ENCODE measurements at regions not wholly inside any gene's neighbourhood (a gene's known extent, or its start where the extent isn't known, plus 50 kb on each side); places are given as distances from the start of the nearest gene placed in this dataset.
"Not testable (repeated sequence)": the region's sequence is repeated elsewhere in the genome, so short reads cannot be mapped to it uniquely, and the experiment has no call there.

DNA sequence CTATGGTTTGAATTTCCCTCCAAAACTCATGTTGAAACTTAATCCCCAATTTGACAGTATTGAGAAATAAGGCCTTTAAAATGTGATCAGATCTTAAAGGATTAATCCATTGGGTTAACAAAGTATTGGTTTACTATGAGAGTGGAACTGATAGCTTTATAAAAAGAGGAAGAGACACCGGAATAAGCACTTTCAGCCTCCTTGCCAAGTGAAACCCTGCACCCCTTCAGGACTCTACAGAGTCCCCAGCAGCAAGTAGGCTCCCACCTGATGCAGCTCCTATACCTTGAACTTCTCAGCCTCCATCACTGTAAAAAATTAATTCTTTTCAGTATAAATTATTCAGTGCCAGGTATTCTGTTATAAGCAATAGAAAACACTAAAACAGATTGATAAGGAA, 348.3 kb downstream of the CGGBP1 start:
- DNase-seq (ENCODE audit: low spot score): no peak

DNA sequence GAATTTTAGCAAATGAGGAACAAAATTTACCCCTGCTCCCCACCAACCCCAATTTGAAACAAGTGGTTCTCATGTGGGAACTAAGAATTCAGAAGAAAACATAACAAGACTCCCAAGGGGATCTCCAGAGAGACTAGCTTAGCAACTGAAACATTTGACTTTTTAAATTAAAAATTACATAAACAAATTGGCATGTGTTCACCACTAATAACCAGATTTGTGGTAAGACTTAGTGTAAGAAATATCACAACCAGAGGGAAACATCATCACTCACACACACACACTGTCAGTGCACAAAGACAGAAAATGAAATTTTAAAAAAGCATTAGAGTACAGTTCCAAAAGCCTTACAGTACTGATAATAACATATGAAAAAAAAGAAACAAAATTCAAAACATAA, 348.8 kb downstream of the CGGBP1 start:
- DNase-seq (ENCODE audit: low spot score): no peak

DNA sequence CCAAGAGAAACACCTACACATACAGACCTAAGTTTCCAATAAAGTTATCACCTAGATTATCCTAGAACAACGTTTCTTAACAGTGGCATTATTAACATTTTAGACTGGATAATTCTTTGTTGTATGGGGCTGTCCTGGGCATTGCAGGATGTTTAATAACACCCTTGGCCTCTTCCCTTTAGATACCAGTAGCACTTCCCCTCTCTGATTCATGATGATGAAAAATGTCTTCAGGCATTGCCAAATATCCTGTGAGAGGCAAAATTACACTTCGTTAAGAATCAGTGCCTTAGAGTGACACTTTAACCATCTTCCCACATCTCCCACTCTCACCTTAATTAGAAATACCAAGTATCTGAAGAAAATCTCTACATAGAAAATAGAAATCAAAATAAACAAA, 352.6 kb downstream of the CGGBP1 start:
- DNase-seq (ENCODE audit: low spot score): no peak

DNA sequence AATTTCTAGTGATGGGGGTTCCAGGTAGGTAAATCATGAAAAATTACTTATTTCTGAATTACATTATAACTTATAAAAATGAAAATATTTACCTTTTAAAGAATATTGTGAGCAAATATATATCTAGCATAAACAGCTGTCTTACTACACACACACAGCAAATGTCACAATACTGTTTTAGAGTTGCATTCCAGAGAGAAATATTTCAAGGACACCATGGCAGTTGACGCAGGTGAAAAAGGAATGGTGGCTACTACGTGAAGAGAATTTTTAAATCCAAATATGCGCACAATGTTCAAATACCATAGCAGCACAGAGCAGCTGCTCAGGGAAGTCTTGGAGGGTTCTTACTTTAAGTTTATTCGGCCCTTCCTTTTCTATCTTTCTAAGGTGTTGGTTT, 356.2 kb downstream of the CGGBP1 start:
- DNase-seq (ENCODE audit: low spot score): no peak

DNA sequence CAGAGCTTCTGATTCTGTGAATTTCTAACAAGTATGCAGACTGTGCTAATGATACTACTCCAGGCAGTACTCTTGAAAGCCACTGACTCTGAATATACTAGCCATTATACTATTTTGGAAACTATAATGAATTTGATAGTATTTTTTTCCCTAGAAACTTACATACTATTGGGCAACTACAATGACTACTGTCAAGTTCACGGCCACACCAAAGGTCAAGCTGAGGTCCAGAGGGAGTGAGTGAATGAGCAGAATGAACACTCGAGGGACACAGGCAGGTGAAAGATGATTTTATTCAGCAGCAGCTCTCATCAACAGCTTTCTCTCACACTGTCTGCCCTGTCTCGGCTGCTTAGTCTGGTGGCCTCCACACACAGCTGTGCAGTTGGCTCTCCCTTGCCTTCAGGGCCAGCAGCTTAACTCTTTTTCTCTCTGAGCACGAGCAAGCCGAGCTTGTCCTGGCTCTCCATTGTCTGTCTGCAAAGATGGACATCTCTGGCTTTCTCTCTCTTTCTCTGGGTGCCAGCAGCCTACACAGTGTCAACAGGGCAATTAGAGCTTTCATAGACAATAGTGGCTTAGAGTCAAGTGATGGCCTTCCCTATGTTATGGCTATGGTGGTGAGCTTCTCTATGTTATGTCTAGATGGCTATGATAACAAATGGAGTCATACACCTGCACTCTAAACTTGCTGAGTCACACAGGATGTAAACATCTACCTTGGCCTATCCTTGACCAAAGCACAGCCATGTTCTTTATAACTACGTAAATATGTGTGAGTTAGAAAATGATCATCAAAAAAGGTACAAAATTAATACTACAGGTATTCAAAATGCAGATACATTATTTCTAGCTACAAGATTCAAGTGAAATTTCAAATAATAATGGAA, 362.4 kb downstream of the CGGBP1 start:
- peak; percentile 0 for DNase-seq (ENCODE audit: low spot score)

DNA sequence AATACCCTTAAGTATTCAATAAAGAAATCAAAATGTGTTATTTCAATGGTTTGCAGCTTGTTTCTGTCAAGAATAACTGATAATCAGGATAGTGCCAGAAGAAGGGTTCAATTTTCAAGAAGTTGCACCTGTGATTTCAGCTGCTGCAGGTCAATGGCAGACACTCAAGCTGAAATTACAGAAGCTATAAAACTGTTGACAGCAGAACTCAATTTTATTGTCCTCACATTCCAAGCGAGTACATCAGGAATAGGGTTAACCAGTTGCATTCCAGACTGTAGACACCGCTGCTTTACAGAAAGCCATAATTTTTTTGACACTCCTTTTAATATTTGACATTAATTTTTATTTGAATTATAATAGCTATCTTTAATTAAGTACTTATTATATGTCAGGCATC, 364.1 kb downstream of the CGGBP1 start:
- DNase-seq (ENCODE audit: low spot score): no peak

DNA sequence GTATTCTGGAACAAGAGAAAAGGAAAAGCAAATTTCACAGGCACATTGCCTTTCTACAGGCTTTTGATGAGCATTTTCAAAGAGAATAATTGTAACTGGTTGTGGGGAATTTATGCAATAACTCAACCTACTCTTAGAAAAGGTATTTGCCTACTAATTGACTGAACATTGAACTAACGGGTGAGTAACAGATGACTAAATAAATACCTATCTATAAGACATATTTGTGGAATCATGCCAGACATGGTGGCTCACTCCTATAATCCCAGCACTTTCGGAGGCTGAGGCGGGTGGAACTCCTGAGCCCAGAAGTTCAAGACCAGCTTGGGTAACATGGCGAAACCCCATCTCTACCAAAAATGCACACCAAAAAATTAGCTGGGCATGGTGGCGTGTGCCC, 367.7 kb downstream of the CGGBP1 start:
- DNase-seq (ENCODE audit: low spot score): no peak

DNA sequence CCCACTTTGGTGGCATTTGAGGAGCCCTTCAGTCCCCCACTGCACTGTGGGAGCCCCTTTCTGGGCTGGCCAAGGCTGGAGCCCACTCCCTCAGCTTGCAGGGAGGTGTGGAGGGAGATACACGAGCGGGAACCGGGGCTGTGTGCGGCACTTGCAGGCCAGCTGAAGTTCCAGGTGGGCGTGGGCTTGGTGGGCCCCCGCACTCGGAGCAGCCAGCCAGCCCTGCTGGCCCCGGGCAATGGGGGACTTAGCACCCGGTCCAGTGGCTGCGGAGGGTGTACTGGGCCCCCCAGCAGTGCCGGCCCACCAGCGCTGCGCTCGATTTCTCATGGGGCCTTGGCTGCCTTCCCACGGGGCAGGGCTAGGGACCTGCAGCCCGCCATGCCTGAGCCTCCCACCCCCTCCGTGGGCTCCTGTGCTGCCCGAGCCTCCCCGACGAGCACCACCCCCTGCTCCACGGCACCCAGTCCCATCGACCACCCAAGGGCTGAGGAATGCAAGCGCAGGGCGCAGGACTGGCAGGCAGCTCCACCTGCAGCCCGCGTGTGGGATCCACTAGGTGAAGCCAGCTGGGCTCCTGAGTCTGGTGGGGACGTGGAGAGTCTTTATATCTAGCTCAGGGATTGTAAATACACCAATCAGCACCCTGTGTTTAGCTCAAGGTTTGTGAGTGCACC, 379.7 kb downstream of the CGGBP1 start:
- DNase-seq (ENCODE audit: low spot score): not testable (repeated sequence)

DNA sequence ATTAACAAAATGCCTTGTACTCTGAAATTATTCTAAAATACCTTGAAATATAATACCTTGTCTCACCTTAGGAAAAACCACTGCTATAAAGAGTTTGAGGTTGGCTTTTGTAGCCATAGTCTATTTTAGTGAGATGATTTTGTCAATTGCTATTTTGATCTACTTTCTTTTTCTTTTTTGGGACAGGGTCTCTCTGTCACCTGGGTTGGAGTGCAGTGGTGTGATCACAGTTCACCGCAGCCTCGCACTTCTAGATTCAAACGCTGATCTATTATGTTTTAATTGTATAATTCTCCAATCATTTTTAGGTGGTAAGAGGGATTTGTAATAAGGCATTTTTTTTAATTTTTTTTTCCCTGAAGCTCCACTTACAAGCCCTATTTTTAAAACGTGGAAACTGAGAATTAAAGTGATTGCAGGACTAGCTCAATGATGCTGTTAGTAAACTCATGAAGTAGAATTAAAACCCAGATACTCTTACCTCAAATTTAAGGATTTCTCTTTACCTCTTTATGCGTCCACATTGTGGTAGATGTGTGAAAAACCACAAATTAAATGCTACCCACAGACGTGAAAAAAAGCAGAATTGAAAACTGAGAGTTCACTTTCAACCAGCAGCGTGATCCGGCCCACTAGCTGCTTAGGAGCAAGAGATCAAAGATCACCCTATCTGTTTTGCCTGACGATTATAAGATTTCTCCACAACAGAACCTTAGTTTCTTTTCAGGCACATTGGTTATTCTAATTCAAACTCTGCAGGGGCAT, 384.2 kb downstream of the CGGBP1 start:
- no peak for DNase-seq (ENCODE audit: low spot score)

DNA sequence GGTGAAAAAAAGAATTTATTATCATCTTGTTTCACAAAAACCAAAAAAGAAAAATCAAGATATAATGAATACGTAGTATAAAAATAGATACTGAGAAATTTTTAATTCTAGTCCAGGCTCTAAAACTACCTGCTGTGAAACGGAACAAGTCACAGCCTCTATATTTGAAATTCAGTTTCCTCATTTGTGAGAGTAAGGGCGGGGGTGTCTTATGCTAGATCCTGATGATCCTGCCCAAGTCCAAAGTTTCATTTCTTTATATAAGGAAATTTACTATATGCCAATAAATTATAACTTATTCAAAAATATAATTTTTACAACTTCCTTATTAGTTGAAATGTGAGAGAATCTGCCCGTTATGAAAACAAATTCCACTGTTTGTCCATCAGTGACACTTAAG, 385.7 kb downstream of the CGGBP1 start:
- no peak for DNase-seq (ENCODE audit: low spot score)

DNA sequence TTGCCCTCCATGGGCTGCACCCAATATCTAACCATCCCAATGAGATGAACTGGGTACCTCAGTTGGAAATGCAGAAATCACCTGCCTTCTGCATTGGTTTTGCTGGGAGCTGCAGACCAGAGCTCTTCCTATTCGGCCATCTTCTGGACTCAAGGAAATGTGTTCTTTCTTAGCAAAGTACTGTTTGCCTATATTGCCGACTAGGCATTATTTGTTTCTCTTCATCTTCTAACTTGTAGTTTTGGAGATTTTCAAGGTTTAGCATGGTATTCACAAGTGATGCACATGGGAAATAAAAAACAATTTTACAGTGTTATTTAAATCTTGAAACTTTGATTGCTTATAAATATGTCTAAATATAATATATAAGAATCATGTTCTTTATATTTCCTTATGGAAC, 377.8 kb upstream of the POU1F1 start:
- DNase-seq (ENCODE audit: low spot score): no peak

DNA sequence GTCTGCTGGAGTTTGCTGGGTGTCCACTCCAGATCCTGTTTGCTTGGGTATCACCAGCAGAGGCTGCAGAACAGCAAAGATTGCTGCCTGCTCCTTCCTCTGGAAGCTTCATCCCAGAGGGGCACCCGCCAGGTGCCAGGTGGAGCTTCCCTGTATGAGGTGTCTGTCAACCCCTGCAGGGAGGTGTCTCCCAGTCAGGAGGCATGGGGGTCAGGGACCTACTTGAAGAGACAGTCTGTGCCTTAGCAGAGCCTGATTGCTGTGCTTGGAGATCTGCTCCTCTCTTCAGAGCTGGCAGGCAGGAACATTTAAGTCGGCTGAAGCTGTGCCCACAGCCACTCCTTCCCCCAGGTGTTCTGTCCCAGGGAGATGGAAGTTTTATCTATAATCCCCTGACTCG, 376.8 kb upstream of the POU1F1 start:
- DNase-seq (ENCODE audit: low spot score): not testable (repeated sequence)

DNA sequence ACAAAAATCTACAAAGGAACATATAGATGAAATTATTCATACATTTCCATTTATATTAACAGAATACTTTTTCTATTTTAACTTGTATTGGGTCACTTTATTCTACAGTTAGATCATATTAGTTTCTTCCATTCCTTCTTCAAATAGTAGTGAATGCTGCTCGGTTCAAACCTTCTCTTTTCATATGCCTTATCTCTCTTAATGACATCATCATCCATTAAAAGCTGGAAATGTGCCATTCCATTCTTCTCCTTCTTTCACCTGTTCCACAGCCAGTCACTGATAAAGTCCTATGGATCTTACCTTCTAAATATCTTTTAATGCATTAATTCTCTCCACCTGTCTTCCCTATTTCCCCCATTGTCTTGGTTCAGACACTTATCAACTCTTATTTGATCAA, 358.0 kb upstream of the POU1F1 start:
- no peak for DNase-seq (ENCODE audit: low spot score)

DNA sequence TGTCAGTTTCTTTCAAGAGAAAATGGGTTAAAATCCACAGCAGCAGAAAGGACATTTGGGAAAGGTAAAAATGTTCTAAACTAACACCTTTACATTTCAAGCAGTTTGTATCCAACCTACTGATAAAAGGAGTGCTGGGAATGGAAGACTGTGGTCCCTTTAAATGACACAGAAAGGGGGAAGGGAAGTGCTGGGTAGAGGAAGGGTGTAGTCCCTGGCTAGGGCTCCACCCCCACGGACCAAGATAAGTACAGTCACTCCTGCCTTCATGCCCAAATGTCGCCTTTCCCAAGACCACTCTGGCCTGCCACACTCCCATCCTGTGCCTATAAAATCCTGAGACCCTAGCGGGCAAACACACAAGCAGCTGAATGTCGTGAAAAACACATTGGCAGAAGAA, 350.9 kb upstream of the POU1F1 start:
- DNase-seq (ENCODE audit: low spot score): no peak

DNA sequence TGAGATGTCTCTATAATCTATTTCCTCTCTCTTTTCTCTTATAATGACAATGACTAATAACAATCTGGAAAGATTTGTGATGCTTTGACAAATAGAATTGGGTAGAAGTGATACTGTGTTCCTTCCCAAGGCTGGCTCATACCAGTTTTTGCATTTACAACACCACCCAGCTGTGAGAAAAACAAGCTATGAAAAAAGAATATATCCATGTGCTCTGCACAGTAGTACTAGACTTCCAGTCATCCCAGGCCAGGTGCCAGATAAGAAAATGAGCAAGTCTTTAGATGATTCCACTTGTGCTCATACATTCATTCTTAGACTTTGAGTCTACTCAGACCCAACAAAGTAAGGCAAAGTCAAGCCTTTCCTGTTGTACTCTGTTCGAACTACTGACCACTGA, 350.2 kb upstream of the POU1F1 start:
- DNase-seq (ENCODE audit: low spot score): no peak

DNA sequence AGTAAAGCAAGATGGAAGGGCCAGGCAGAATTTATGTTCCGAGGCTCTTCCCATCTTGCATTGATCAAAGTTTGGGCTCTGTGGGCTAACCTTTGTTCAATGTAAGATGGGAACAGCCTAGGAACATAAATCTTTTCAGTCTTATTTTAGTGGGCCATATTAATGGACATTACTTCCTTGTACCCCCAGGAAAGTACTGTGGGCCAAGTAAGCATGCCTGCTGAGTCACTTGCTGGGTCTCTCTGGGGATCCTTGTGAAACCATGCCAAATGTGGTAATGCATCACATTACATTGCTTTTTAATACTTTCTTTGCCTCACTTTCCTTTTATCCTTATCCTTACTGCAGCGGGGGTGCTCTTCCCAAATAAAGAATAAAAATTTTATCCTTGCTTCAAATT, 349.5 kb upstream of the POU1F1 start:
- no peak for DNase-seq (ENCODE audit: low spot score)

DNA sequence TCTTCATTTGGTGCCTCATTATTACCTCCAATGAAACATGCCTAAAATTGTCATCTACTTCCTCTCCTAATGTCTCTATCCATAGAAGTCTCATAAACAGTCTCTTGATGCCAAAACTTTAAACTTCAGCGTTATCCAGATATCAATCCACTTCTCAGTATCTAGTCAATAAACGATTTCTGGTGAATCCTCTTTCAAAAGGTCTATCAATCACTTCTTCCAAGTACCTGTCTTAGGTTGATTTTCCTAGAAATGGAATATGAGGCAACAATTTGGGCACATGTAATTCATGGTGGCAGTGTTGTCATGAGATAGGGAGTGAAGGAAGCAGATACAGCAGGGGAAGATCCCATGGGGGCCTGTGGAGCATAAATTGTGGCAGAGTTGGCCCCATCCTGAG, 348.5 kb upstream of the POU1F1 start:
- DNase-seq (ENCODE audit: low spot score): no peak

DNA sequence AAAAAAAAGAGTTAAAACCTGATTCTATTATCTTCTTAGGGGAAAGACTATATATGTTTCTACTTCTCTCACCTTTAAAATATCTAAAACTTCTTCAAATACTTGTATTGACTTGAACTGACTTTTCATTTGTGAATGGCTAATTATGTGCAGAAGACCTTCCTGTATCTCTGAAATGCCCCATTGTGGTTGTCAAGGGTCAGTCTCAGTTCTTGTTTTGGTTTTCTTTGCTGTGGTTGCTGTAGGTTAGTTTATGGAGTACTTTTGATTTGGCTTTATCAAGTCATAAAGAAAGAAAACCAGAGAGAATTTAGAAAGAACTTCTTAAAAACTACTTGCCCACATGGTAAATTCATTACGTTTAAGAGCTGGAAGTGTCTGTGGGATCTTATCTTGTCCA, 345.3 kb upstream of the POU1F1 start:
- DNase-seq (ENCODE audit: low spot score): no peak

DNA sequence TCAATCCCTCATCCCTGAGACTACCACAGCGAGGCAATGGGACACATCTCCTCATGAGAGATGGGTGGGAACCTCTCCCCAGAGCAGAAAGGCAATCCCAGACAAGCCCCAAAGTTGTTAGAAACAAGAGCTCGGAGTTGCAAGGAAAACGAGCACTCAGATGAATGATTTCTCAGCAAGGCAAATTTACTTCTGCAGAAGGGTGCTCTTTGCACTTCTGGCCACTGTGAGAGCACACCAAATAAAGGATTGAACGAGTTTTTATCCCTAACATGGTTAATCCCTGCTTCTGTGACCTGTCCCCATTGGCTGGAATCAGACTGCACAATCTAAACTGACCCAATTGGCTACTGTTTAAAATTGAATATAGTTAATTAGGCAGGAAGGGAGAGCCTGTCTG, 339.1 kb upstream of the POU1F1 start:
- DNase-seq (ENCODE audit: low spot score): no peak

DNA sequence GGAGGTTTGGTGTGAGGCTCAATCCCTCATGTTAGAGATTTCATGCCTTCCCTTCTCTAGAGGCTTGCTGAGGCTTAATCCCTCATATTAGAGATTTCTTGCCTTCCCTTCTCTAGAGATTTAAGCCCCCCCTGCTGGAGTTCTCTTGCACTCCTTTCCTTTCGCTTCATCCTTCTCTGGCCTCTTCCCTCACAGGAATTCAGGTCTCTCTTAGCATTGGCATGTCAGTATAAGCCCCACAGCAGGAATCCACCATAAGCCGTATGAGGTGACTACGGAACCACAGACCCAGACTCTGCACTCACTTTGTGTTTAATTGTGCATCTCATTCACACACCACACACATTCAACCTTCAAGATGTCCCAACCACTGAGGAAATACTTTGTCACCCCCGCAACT, 338.6 kb upstream of the POU1F1 start:
- no peak for DNase-seq (ENCODE audit: low spot score)

DNA sequence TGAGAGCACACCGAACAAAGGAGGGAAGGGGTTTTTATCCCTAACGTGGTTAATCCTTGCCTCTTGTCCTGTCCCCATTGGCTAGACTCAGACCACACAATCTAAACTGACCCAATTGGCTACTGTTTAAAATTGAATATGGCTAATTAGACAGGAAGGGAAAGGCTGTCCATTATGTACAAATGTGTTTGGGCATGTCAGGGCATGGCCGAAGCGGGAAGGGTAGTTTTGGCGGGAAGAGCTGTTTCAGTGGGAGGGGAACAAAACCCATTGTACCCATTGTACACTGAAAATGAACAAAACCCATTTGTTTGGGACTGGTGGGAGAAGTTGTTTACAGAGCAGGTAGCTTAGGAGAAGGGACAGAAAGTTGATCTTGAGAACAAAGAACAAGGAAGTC, 330.9 kb upstream of the POU1F1 start:
- no peak for DNase-seq (ENCODE audit: low spot score)

DNA sequence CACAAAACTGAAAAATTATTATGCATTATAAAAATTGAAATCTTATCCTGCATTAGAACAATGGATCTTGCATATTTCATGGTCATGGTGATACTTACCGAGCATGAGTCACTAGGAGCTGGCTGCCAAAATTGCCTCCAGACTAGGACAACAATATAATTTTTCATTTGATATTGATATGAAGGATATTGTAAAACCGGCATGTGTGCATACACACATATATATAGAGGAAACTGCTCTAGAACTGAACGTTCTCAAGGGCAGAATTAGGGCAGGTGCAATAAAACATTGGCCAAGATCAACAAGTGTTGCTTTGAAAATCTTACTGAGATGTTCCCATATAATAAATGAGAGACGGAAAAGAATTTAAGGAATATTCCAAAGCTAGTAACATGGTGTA, 319.4 kb upstream of the POU1F1 start:
- no peak for DNase-seq (ENCODE audit: low spot score)

DNA sequence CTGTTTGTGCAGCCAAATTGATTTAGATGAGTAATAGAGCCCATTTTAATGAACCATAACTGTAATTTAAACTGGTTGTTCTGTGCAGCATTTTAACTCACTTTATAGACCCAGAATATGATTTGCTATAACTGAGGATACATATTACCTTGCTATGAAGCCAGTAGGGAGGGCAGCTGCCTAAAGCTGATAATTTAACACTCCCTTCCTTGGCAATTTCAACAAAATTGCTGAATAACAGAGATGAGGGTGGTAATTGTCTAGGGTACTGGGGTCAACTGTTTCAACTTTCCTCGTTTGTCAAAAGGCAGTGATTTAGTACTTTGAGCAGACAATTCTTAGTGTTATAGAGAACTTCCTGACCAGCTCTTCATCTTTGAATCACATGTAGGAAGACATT, 304.9 kb upstream of the POU1F1 start:
- no peak for DNase-seq (ENCODE audit: low spot score)

Data from globus pallidus (tissue), 1 donor.